ENCODE measurements at regions not wholly inside any gene's neighbourhood (a gene's known extent, or its start where the extent isn't known, plus 50 kb on each side); places are given as distances from the start of the nearest gene placed in this dataset.

DNA sequence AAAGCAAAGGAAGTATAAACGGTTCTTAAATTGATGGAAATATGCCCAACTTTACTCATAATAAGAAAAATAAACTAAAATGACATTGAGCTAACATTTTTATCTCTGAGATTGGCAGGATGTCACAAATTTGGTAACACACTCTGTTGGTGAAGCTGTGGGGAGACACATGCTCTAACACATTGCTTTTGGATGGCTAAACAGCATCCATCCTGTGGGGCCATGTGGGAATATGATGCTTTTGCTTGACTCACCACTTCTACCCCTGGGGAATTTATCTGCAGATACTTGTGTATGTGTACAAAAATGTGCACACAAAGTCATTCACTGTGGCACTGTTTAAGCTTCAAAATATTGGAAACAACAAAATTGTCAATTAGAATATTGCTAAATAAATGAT, 100.2 kb downstream of the ANAPC4 start:
- DNase-seq (ENCODE audit: low spot score) = no peak
- H4K20me1 ChIP-seq (replicated peaks; ENCODE audit: insufficient read depth) = no peaks in the 10 kb centered on the region
- H3K36me3 Mint-ChIP-seq (ENCODE audit: low read depth) = peaks cover 4% of the 10 kb centered on the region; the same call in 2 of the 3 replicates
- peaks cover 15% of the 10 kb centered on the region for H3K4me1 ChIP-seq (ENCODE audit: insufficient read depth)
- H3K9me3 Mint-ChIP-seq = peaks cover 12% of the 10 kb centered on the region; the same call in 2 of the 3 replicates
- no peak overlapping the region for H3K4me3 Mint-ChIP-seq
- no peak overlapping the region for H3K27ac Mint-ChIP-seq
- H3K4me2 ChIP-seq = no peak overlapping the region
- H3K27ac ChIP-seq (ENCODE audit: low read depth) = no peak overlapping the region
- TF ChIP-seq ZNF331 (CRISPR knock-in tag; IDR thresholded peaks at IDR 0.05; ENCODE audit: low read depth) (no peak), EZH2phosphoT487 (IDR thresholded peaks at IDR 0.05; ENCODE audit: unreplicated experiment) (no peak), STAT1 (IDR thresholded peaks at IDR 0.05; ENCODE audit: unreplicated experiment) (no peak), EZH2 (IDR thresholded peaks at IDR 0.05; ENCODE audit: low read depth, unreplicated experiment) (no peak), JUNB (IDR thresholded peaks at IDR 0.05; ENCODE audit: unreplicated experiment) (no peak), ZNF462 (CRISPR knock-in tag; IDR thresholded peaks at IDR 0.05) (no peak), CTCF (conservative IDR thresholded peaks at IDR 0.05; ENCODE audit: low read depth in 2 of 2) (no peak), CREB1 (CRISPR knock-in tag; IDR thresholded peaks at IDR 0.05; ENCODE audit: low read depth) (no peak), NANOG (IDR thresholded peaks at IDR 0.05; ENCODE audit: borderline replicate concordance) (no peak), POLR2AphosphoS5 (IDR thresholded peaks at IDR 0.05; ENCODE audit: low read depth) (no peak), ZNF114 (CRISPR knock-in tag; IDR thresholded peaks at IDR 0.05) (no peak), REST (IDR thresholded peaks at IDR 0.05; ENCODE audit: unreplicated experiment) (no peak)
- TF ChIP-seq, protein P1, sequence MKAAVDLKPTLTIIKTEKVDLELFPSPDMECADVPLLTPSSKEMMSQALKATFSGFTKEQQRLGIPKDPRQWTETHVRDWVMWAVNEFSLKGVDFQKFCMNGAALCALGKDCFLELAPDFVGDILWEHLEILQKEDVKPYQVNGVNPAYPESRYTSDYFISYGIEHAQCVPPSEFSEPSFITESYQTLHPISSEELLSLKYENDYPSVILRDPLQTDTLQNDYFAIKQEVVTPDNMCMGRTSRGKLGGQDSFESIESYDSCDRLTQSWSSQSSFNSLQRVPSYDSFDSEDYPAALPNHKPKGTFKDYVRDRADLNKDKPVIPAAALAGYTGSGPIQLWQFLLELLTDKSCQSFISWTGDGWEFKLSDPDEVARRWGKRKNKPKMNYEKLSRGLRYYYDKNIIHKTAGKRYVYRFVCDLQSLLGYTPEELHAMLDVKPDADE (IDR thresholded peaks at IDR 0.05) = no peak
- no peaks in the 10 kb centered on the region for H3K79me2 ChIP-seq (replicated peaks; ENCODE audit: insufficient read depth)
- no peaks in the 10 kb centered on the region for H3K36me3 ChIP-seq (ENCODE audit: insufficient read depth)
- peaks cover 12% of the 10 kb centered on the region for H3K27me3 ChIP-seq (ENCODE audit: insufficient read depth)
- no peak overlapping the region for H3K4me3 ChIP-seq
- peaks cover 8% of the 10 kb centered on the region for H3K27me3 Mint-ChIP-seq (ENCODE audit: insufficient read depth, low read depth, poor library complexity)
- no peak overlapping the region for H2AFZ ChIP-seq
- peaks cover 17% of the 10 kb centered on the region for H3K4me1 Mint-ChIP-seq
- no peaks in the 10 kb centered on the region for H3K9me2 ChIP-seq (ENCODE audit: insufficient read depth)
- H3F3A ChIP-seq (replicated peaks; ENCODE audit: low read depth) = no peaks in the 10 kb centered on the region
- no peak for ATAC-seq
